BJ (cell line): ENCODE measurements at regions not wholly inside any gene's neighbourhood (a gene's known extent, or its start where the extent isn't known, plus 50 kb on each side); places are given as distances from the start of the nearest gene placed in this dataset.

Experiments used
- CTCF ChIA-PET: fragments of 350-600 bp; formaldehyde crosslinking; extraction: SDS; loops from one replicate; lab custom pipeline; 2021; ENCODE audit warnings: antibody characterized with exemption, inconsistent platforms; lab: Yijun Ruan, JAX
- POLR2A ChIA-PET: fragments of 300-600 bp; sonication (Branson Sonifier 250); formaldehyde crosslinking; extraction: SDS; loops from one replicate; lab custom pipeline; 2021; ENCODE audit warnings: antibody characterized with exemption; lab: Charles Lee
- DNase-seq: peaks from one replicate; pipeline ENCODE4 v3.0.0-alpha.2; 2011; ENCODE audit warnings: low read depth
- H3K27me3 ChIP-seq: 2 replicates; pipeline ENCODE4 v1.6.0; 2011; ENCODE audit warnings: low read length; ENCODE audit not compliant: control insufficient read depth, insufficient read depth
- H3K36me3 ChIP-seq: 2 replicates; pipeline ENCODE4 v1.5.1; 2011; ENCODE audit warnings: low read length; ENCODE audit not compliant: control insufficient read depth, insufficient read depth
- H3K4me3 ChIP-seq: 2 replicates; pipeline ENCODE4 v1.5.1; 2011; ENCODE audit warnings: low read depth, mild to moderate bottlenecking, control low read depth, low read length
- CTCF ChIP-seq: IDR thresholded peaks from 2 replicates; pipeline ENCODE4 v1.5.1; 2011; ENCODE audit warnings: low read depth, mild to moderate bottlenecking, control low read depth, inconsistent platforms, low read length, moderate library complexity; ENCODE audit not compliant: insufficient read depth

- Histone ChIP-seq H3K4me3 (no peak overlapping the region), H3K36me3 (no peaks in the 10 kb centered on the region), H3K27me3 (no peaks in the 10 kb centered on the region)
- no peak for TF ChIP-seq CTCF
- no peak for DNase-seq
- POLR2A ChIA-PET: no interaction called here
- CTCF ChIA-PET: no interaction called here
Observed at GRCh38 chr9:1515557-1515956, 465.4 kb downstream of the DMRT2 start.

DNA sequence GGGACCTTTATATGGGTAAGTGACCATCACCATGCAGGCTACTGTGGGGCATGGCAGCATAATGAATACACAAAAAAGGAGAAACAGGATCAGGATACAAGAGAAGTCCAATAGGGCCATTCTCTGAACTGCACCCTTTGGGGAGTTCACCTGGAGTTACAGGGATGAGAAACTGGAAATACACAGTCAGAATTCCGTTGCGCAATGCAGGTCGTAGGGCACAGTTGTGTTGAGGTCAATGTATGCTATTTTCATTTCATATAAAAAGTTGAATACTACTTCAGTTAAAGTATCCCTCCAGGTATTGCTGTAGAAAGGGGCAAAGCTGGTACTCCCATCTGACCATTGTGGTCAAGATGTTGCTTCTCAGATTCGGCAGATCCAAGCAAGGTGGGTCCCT, 471.4 kb downstream of the DMRT2 start:
- Histone ChIP-seq H3K36me3 (no peaks in the 10 kb centered on the region), H3K4me3 (no peak overlapping the region), H3K27me3 (no peaks in the 10 kb centered on the region)
- ChIA-PET CTCF (no interaction called here), POLR2A (no interaction called here)
- TF ChIP-seq CTCF: no peak
- DNase-seq: no peak

- H3K27me3 ChIP-seq: no peaks in the 10 kb centered on the region
- DNase-seq: no peak
- POLR2A ChIA-PET: no interaction called here
- no peaks in the 10 kb centered on the region for H3K36me3 ChIP-seq
- H3K4me3 ChIP-seq: no peak overlapping the region
- CTCF ChIA-PET: no interaction called here
- no peak for TF ChIP-seq CTCF
Observed at GRCh38 chr9:1522219-1522767, 472.1 kb downstream of the DMRT2 start.

DNA sequence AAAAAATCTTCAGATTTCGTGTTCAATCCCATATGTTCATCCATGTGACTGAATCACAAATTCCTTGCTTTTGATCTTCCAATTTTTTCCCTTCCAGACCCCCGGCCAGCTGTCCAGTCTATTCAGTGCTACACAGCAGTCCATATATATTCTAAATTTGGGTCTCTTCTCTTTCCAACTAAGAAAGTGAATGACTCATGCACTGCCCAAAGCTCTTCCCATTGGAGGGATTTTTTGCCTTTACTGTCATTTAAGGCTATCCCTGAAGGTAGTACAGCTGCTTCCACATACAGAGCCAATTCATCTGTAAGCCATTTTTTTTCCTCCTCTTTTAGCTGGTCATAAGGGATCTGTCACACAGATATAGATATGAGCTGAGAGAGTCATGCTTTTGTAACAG, 478.3 kb downstream of the DMRT2 start:
- ChIA-PET POLR2A (no interaction called here), CTCF (no interaction called here)
- H3K4me3 ChIP-seq: no peak overlapping the region
- TF ChIP-seq CTCF: no peak
- no peak for DNase-seq
- H3K27me3 ChIP-seq: no peaks in the 10 kb centered on the region
- H3K36me3 ChIP-seq: no peaks in the 10 kb centered on the region

DNA sequence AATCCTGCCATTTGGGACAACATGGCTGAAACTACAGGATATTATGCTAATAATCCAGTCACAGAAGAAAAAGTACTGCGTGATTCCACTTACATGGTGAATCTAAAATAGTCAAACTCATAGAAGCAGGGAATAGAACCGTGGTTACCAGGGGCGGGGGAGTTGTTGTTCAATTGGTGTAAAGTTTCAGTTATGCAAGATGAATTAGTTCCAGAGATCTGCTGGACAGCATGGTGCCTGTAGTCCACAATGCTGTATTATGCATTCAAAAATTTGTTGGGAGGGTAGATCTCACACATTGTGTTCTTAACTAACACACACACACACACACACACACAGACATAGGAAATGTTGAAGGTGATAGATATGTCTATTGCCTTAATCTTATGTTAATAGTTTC, 480.5 kb downstream of the DMRT2 start:
- Histone ChIP-seq H3K27me3 (no peaks in the 10 kb centered on the region), H3K4me3 (no peak overlapping the region), H3K36me3 (no peaks in the 10 kb centered on the region)
- DNase-seq: no peak
- no peak for TF ChIP-seq CTCF
- CTCF ChIA-PET: no interaction called here
- POLR2A ChIA-PET: no interaction called here
